GM23338 (cell line): ENCODE measurements at regions not wholly inside any gene's neighbourhood (a gene's known extent, or its start where the extent isn't known, plus 50 kb on each side); places are given as distances from the start of the nearest gene placed in this dataset.
"Not testable (repeated sequence)": the region's sequence is repeated elsewhere in the genome, so short reads cannot be mapped to it uniquely, and the experiment has no call there.

Source experiments
- ATAC-seq: fragments of 200-7000 bp; cut with Tn5 transposase; 3 replicates; pipeline ENCODE4 v1.9.1; 2020
- DNase-seq: peaks from one replicate; pipeline ENCODE4 v3.0.0-alpha.2; 2015; ENCODE audit warnings: low spot score
- H2AFZ ChIP-seq: fragments of 200-600 bp; sonication (generic); 2 replicates; pipeline ENCODE4 v1.8.0; 2016; ENCODE audit warnings: antibody characterized with exemption, mild to moderate bottlenecking, moderate library complexity
- H3F3A ChIP-seq: fragments of 200-600 bp; sonication (generic); replicated peaks from 2 replicates; pipeline ENCODE4 v1.8.0; 2017; ENCODE audit warnings: antibody characterized with exemption, mixed run types, low read depth
- H3K27ac ChIP-seq: fragments of 200-600 bp; sonication (generic); 2 replicates; pipeline ENCODE4 v1.6.1; 2016; ENCODE audit warnings: low read depth
- H3K27me3 ChIP-seq: fragments of 200-600 bp; sonication (generic); 2 replicates; pipeline ENCODE4 v1.8.0; 2016; ENCODE audit warnings: mild to moderate bottlenecking, mixed run types, moderate library complexity; ENCODE audit not compliant: insufficient read depth
- H3K36me3 ChIP-seq: fragments of 200-600 bp; sonication (generic); 2 replicates; pipeline ENCODE4 v1.8.0; 2016; ENCODE audit warnings: mild to moderate bottlenecking; ENCODE audit not compliant: insufficient read depth
- H3K4me1 ChIP-seq: fragments of 200-600 bp; sonication (generic); 2 replicates; pipeline ENCODE4 v1.8.0; 2016; ENCODE audit warnings: mild to moderate bottlenecking, moderate library complexity; ENCODE audit not compliant: insufficient read depth
- H3K4me2 ChIP-seq: fragments of 200-600 bp; sonication (generic); 2 replicates; pipeline ENCODE4 v1.7.1; 2017; ENCODE audit warnings: mixed run types
- H3K4me3 ChIP-seq: fragments of 200-600 bp; sonication (generic); 2 replicates; pipeline ENCODE4 v1.6.1; 2016; ENCODE audit warnings: mixed run types
- H3K79me2 ChIP-seq: fragments of 200-600 bp; sonication (generic); replicated peaks from 2 replicates; pipeline ENCODE4 v1.8.0; 2017; ENCODE audit warnings: mild to moderate bottlenecking; ENCODE audit not compliant: insufficient read depth
- H3K9me2 ChIP-seq: fragments of 200-600 bp; sonication (generic); 2 replicates; pipeline ENCODE4 v1.8.0; 2017; ENCODE audit not compliant: insufficient read depth
- H4K20me1 ChIP-seq: fragments of 200-600 bp; sonication (generic); replicated peaks from 2 replicates; pipeline ENCODE4 v1.8.0; 2017; ENCODE audit warnings: mild to moderate bottlenecking; ENCODE audit not compliant: insufficient read depth
- H3K27ac Mint-ChIP-seq: 2 replicates; pipeline ENCODE4 v1.8.0; 2020; ENCODE audit warnings: inconsistent platforms, mild to moderate bottlenecking, moderate library complexity, mixed read lengths
- H3K27me3 Mint-ChIP-seq: 3 replicates; pipeline ENCODE4 v1.8.0; 2022; ENCODE audit warnings: low read depth, mild to moderate bottlenecking, moderate library complexity, mixed read lengths, inconsistent platforms; ENCODE audit not compliant: insufficient read depth, poor library complexity
- H3K36me3 Mint-ChIP-seq: 3 replicates; pipeline ENCODE4 v1.8.0; 2021; ENCODE audit warnings: low read depth, mild to moderate bottlenecking, inconsistent platforms, moderate library complexity, mixed read lengths
- H3K4me1 Mint-ChIP-seq: 3 replicates; pipeline ENCODE4 v1.8.0; 2020; ENCODE audit warnings: mild to moderate bottlenecking, inconsistent platforms, mixed read lengths
- H3K4me3 Mint-ChIP-seq: 3 replicates; pipeline ENCODE4 v1.8.0; 2021; ENCODE audit warnings: moderate library complexity, mild to moderate bottlenecking, inconsistent platforms, mixed read lengths
- H3K9me3 Mint-ChIP-seq: 3 replicates; pipeline ENCODE4 v1.8.0; 2020; ENCODE audit warnings: moderate library complexity, mild to moderate bottlenecking, inconsistent platforms, mixed read lengths
- EZH2 ChIP-seq: fragments of 200-600 bp; sonication (generic); IDR thresholded peaks from one replicate; pipeline ENCODE4 v1.8.0; 2017; ENCODE audit warnings: antibody characterized with exemption, mild to moderate bottlenecking, low read depth; ENCODE audit not compliant: unreplicated experiment
- EZH2phosphoT487 ChIP-seq: fragments of 200-600 bp; sonication (generic); IDR thresholded peaks from one replicate; pipeline ENCODE4 v1.8.1; 2018; ENCODE audit warnings: antibody characterized with exemption; ENCODE audit not compliant: unreplicated experiment
- JUNB ChIP-seq: IDR thresholded peaks from one replicate; pipeline ENCODE4 v1.6.1; 2016; ENCODE audit warnings: antibody characterized with exemption; ENCODE audit not compliant: unreplicated experiment
- POLR2AphosphoS5 ChIP-seq: IDR thresholded peaks from 2 replicates; pipeline ENCODE4 v1.6.1; 2016; ENCODE audit warnings: antibody characterized with exemption, low read depth
- REST ChIP-seq: IDR thresholded peaks from one replicate; pipeline ENCODE4 v1.6.1; 2018; ENCODE audit warnings: antibody characterized with exemption; ENCODE audit not compliant: unreplicated experiment
- ZNF114 ChIP-seq: fragments of 250-450 bp; sonication (Bioruptor Pico); IDR thresholded peaks from 2 replicates; pipeline ENCODE4 v1.5.0; 2020; ENCODE audit warnings: mild to moderate bottlenecking, moderate library complexity
- ZNF462 ChIP-seq: fragments of 250-450 bp; sonication (Bioruptor Pico); IDR thresholded peaks from 2 replicates; pipeline ENCODE4 v1.5.0; 2020; ENCODE audit warnings: mild to moderate bottlenecking, moderate library complexity

GRCh38 chrX:121191779-121192178, 144.4 kb downstream of the GLUD2 start (continued):
- TF ChIP-seq REST = no peak
- no peak for TF ChIP-seq JUNB
- no peak for TF ChIP-seq ZNF114 (CRISPR knock-in tag)

- Histone ChIP-seq H3K4me3 (no peak overlapping the region), H3F3A (no peaks in the 10 kb centered on the region), H3K36me3 (no peaks in the 10 kb centered on the region), H3K79me2 (no peaks in the 10 kb centered on the region), H4K20me1 (no peaks in the 10 kb centered on the region), H3K4me1 (no peaks in the 10 kb centered on the region), H3K4me2 (no peak overlapping the region), H2AFZ (no peak overlapping the region), H3K27ac (no peak overlapping the region), H3K9me2 (no peaks in the 10 kb centered on the region), H3K27me3 (no peaks in the 10 kb centered on the region)
- TF ChIP-seq JUNB = no peak
- TF ChIP-seq POLR2AphosphoS5 = no peak
- TF ChIP-seq EZH2phosphoT487 = no peak
- TF ChIP-seq EZH2 = no peak
- TF ChIP-seq ZNF462 = no peak
- no peak overlapping the region for H3K4me3 Mint-ChIP-seq
- no peak overlapping the region for H3K27ac Mint-ChIP-seq
- H3K36me3 Mint-ChIP-seq = no peaks in the 10 kb centered on the region
- H3K27me3 Mint-ChIP-seq = peaks cover 1% of the 10 kb centered on the region
- DNase-seq = no peak
- no peaks in the 10 kb centered on the region; the same call in 2 of the 3 replicates for H3K9me3 Mint-ChIP-seq
- H3K4me1 Mint-ChIP-seq = no peaks in the 10 kb centered on the region
- ATAC-seq = no peak
Observed at GRCh38 chrX:121195719-121196118, 148.3 kb downstream of the GLUD2 start.

- not testable (repeated sequence) for H3K9me3 Mint-ChIP-seq, H3K27ac ChIP-seq, H3K27me3 Mint-ChIP-seq, H3K27ac Mint-ChIP-seq, H3K27me3 ChIP-seq, H3K4me3 ChIP-seq, H3K36me3 Mint-ChIP-seq, H3K9me2 ChIP-seq, H3K4me1 Mint-ChIP-seq, H3K79me2 ChIP-seq, H3K4me2 ChIP-seq, H3K36me3 ChIP-seq, H2AFZ ChIP-seq, H3K4me1 ChIP-seq, H4K20me1 ChIP-seq, H3F3A ChIP-seq, DNase-seq, ATAC-seq, H3K4me3 Mint-ChIP-seq
Observed at GRCh38 chrX:121196872-121197444, 149.5 kb downstream of the GLUD2 start.
